ENCODE measurements at regions not wholly inside any gene's neighbourhood (a gene's known extent, or its start where the extent isn't known, plus 50 kb on each side); places are given as distances from the start of the nearest gene placed in this dataset.

GRCh38 chr6:43895656-43896328, 125.8 kb downstream of the VEGFA start:
- no peak overlapping the region for H2AK5ac ChIP-seq (ENCODE audit: insufficient read length, low read length)
- H3K4me2 ChIP-seq (ENCODE audit: insufficient read depth, insufficient read length, low read length), result no peak overlapping the region
- H3K27ac ChIP-seq (ENCODE audit: insufficient read length, low read depth, low read length), result no peak overlapping the region
- Mint-ChIP-seq H3K27me3 (ENCODE audit: low read depth) (peaks cover 22% of the 10 kb centered on the region), H3K27ac (peak overlapping the region in 1 of 3 experiments; percentile 45; a peak in 1 of 7 replicates), H3K36me3 (ENCODE audit: insufficient read depth in 1 of 3, low read depth in 3 of 3) (no peaks in the 10 kb centered on the region), H3K9me3 (peaks cover 0 to 4% of the 10 kb centered on the region in 2 experiments; a peak in 2 of 5 replicates), H3K4me1 (peaks cover 14 to 23% of the 10 kb centered on the region in 2 experiments), H3K4me3 (no peak overlapping the region)
- H2BK120ac ChIP-seq (ENCODE audit: low read depth, low read length, poor library complexity, severe bottlenecking), result no peak overlapping the region
- no peak overlapping the region for H4K91ac ChIP-seq (ENCODE audit: insufficient read length, low read depth, low read length)
- no CpG with 5 or more reads among the region's 5 CpGs for WGBS (ENCODE audit: extremely low coverage, insufficient read length, low lambda C conversion rate)
- no peaks in the 10 kb centered on the region for H3K79me1 ChIP-seq (ENCODE audit: insufficient read depth, low read depth, low read length, poor library complexity, severe bottlenecking)
- no peak overlapping the region for H2BK5ac ChIP-seq (ENCODE audit: insufficient read length, low read length)
- H3K23me2 ChIP-seq (ENCODE audit: insufficient read length, low read depth, low read length, poor library complexity, severe bottlenecking), result peaks cover 8% of the 10 kb centered on the region
- H2BK12ac ChIP-seq (ENCODE audit: insufficient read length, low read depth, low read length), result no peak overlapping the region
- no peaks in the 10 kb centered on the region for H3K79me2 ChIP-seq (ENCODE audit: insufficient read depth, low read length)
- H3K4ac ChIP-seq (ENCODE audit: low read depth, low read length), result no peak overlapping the region
- no peak overlapping the region for H2AFZ ChIP-seq (ENCODE audit: low read length)
- H4K8ac ChIP-seq (replicated peaks; ENCODE audit: insufficient read length, low read depth, low read length), result no peak overlapping the region
- no peak for TF ChIP-seq CTCF (conservative IDR thresholded peaks at IDR 0.05)
- no peaks in the 10 kb centered on the region for H4K20me1 ChIP-seq (ENCODE audit: control insufficient read depth, insufficient read depth, insufficient read length)
- H3K9me3 ChIP-seq (ENCODE audit: control insufficient read depth, low read depth, low read length), result no peaks in the 10 kb centered on the region
- H3K18ac ChIP-seq (ENCODE audit: insufficient read length, low read depth, low read length), result no peak overlapping the region
- H4K5ac ChIP-seq (ENCODE audit: insufficient read length, low read depth, low read length), result no peak overlapping the region
- no peak overlapping the region for H3K14ac ChIP-seq (ENCODE audit: insufficient read depth, low read length)
- H3K4me1 ChIP-seq (ENCODE audit: insufficient read depth, low read length), result no peaks in the 10 kb centered on the region; the same call in 1 of the 2 replicates
- no peak overlapping the region for H3T11ph ChIP-seq (ENCODE audit: low read length)
- no peak overlapping the region for H3K56ac ChIP-seq (ENCODE audit: insufficient read length, low read depth, low read length)
- H2BK20ac ChIP-seq (ENCODE audit: low read depth, low read length, poor library complexity, severe bottlenecking), result no peak overlapping the region
- H3K23ac ChIP-seq (ENCODE audit: insufficient read length, low read depth, low read length), result no peak overlapping the region
- no peaks in the 10 kb centered on the region for H3K27me3 ChIP-seq (ENCODE audit: insufficient read depth, low read length)
- no peak for DNase-seq
- no peak overlapping the region for H2BK15ac ChIP-seq (ENCODE audit: low read depth, low read length)
- H3K9ac ChIP-seq (ENCODE audit: extremely low read depth, insufficient read length, low read length), result no peak overlapping the region
